ENCODE measurements at regions not wholly inside any gene's neighbourhood (a gene's known extent, or its start where the extent isn't known, plus 50 kb on each side); places are given as distances from the start of the nearest gene placed in this dataset.

- TF ChIP-seq CTCF (conservative IDR thresholded peaks at IDR 0.05; ENCODE audit: low read length) (no peak), EZH2phosphoT487 (IDR thresholded peaks at IDR 0.05; ENCODE audit: borderline replicate concordance) (no peak)
These were observed 72.2 kb upstream of the ZNF479 start for GRCh38 chr7:57204411-57204811.

Measured in Loucy (cell line).